ENCODE measurements at regions not wholly inside any gene's neighbourhood (a gene's known extent, or its start where the extent isn't known, plus 50 kb on each side); places are given as distances from the start of the nearest gene placed in this dataset.

- no peak for TF ChIP-seq CTCF (IDR thresholded peaks at IDR 0.05; ENCODE audit: low read length)
- no peak for TF ChIP-seq EZH2 (IDR thresholded peaks at IDR 0.05; ENCODE audit: borderline replicate concordance, low read length)
Observed at GRCh38 chr13:103203735-103204330, 137.6 kb upstream of the SLC10A2 start.
